GM10266 (cell line): ENCODE measurements at regions not wholly inside any gene's neighbourhood (a gene's known extent, or its start where the extent isn't known, plus 50 kb on each side); places are given as distances from the start of the nearest gene placed in this dataset.
A peak's percentile ranks its signal among the peaks of the same experiment; 100 is the strongest.
"Not testable (repeated sequence)": the region's sequence is repeated elsewhere in the genome, so short reads cannot be mapped to it uniquely, and the experiment has no call there.

Experiments
- DNase-seq: peaks from one replicate; pipeline ENCODE4 v3.0.0; 2012; ENCODE audit errors: extremely low spot score
- CTCF ChIP-seq: IDR thresholded peaks from 2 replicates; pipeline ENCODE4 v1.5.1; 2012; ENCODE audit warnings: mild to moderate bottlenecking, low read depth; ENCODE audit not compliant: control insufficient read depth, insufficient read depth; ENCODE audit errors: missing control alignments

- DNase-seq, result peak; percentile 39
Observed at GRCh38 chr13:50244713-50245574, 229.7 kb downstream of the KCNRG start.

GRCh38 chr13:50247223-50247622 lies 232.0 kb downstream of the KCNRG start:
- no peak for TF ChIP-seq CTCF
- DNase-seq, result no peak

More at GRCh38 chr13:50244713-50245574, 229.7 kb downstream of the KCNRG start:
- TF ChIP-seq CTCF, result no peak

GRCh38 chr13:50248516-50249143 lies 233.4 kb downstream of the KCNRG start:
- no peak for DNase-seq
- TF ChIP-seq CTCF, result no peak

GRCh38 chr13:50249144-50249521 lies 233.9 kb downstream of the KCNRG start:
- no peak for DNase-seq
- TF ChIP-seq CTCF, result no peak

GRCh38 chr13:50250401-50250800 lies 235.2 kb downstream of the KCNRG start:
- no peak for TF ChIP-seq CTCF
- no peak for DNase-seq

GRCh38 chr13:50255639-50256038 lies 240.4 kb downstream of the KCNRG start:
- TF ChIP-seq CTCF, result no peak
- no peak for DNase-seq

GRCh38 chr13:50256536-50257321 lies 241.5 kb downstream of the KCNRG start:
- DNase-seq, result not testable (repeated sequence)
